ENCODE measurements at regions not wholly inside any gene's neighbourhood (a gene's known extent, or its start where the extent isn't known, plus 50 kb on each side); places are given as distances from the start of the nearest gene placed in this dataset.

GRCh38 chr16:82460766-82461165 lies 166.0 kb upstream of the CDH13 start:
- no peak for DNase-seq
- no peak for TF ChIP-seq POLR2A (IDR thresholded peaks at IDR 0.05; ENCODE audit: low read length)
- no peak for TF ChIP-seq GATA1 (IDR thresholded peaks at IDR 0.05; ENCODE audit: low read depth, low read length)

DNA sequence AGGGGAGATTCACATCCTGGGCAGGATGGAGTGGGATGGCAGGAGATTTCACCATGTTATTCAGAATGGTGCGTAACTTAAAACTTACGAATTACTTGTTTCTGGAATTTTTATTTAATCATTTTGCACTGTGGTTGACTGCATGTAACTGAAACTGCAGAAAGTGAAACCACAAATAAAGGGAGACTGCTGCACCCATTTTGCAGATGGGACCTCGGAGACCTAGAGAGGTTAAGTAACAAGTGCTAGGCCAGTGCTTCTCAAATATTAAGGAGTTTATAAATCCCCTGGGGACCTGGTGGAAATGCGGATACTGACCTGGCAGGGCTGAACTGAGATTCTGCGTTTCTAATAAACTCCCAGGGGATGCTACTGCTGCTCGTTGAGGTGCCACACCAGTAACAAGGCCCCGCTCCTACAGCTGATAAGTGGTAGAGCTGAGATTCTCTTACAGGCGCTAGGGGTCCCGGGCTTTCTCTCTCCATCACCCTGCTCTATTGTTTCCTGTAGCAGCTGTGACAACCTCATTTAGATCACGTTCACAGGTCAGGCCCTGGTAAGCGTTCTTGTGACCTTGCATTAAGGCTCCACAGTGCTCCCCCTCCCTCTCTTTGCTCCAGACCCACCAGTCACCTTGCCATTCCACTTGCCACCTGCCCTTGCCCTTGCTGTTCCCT lies 167.1 kb upstream of the CDH13 start:
- DNase-seq, result no peak
- TF ChIP-seq POLR2A (IDR thresholded peaks at IDR 0.05; ENCODE audit: low read length) (no peak), GATA1 (IDR thresholded peaks at IDR 0.05; ENCODE audit: low read depth, low read length) (no peak)

DNA sequence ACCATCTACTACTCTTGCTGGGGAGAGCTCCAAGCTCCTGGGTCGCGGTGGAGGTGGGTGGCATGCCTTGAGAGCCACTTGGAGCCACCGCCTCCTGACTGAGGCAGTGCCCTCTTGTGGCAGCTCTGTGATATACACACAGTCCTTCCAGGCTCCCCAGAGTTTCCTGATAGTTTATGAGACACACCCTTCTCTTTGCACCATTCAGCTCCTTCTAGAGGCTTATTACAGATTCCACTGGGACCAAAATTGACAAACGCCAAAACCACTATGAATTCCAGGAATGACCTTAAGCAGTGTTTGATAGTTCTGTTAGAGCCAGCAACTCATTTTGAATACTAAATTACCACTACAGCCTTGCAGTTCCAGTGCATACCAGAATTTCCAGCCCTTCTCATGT lies 170.1 kb upstream of the CDH13 start:
- DNase-seq, result peak; percentile 26 to 57
- TF ChIP-seq GATA1 (IDR thresholded peaks at IDR 0.05; ENCODE audit: low read depth, low read length) (no peak), POLR2A (IDR thresholded peaks at IDR 0.05; ENCODE audit: low read length) (no peak)

DNA sequence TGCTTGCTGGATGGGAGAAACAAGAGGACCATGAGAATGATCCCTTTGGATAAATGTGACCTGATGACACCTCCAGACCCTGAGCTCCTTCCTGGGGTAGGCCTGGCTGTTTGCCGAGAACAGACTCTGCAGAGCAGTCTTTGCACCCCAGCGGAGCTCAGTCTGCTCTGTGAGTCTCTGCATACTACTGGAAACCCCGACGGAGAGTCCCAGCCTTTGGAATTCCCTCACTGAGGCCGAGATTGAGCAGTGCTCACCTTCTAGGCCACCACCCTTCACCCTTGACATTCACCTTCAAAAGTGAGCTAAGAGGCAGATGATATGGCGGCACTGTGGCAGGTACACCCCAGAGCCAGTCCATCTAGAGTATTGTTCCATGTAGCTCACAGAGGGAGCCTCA lies 172.2 kb upstream of the CDH13 start:
- DNase-seq, result no peak

DNA sequence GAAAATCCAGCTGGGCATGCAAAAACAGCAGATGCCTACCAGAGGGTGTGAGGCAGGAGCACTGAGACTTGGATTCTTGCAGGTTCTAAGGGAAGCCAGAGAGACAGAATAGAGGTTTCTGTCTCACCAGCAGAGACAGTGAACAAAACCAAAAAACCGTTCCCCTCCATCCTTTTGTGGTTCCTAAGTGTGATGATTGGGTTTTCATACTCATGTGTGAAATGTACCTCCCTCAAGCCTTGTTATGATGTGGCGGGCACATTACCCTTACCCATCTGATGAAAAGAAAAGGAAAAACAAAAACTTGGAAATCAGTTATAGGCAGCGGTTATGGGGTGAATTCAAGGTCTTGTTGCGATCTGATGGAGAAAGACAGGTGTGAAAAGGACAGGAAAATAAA lies 172.6 kb upstream of the CDH13 start:
- no peak for DNase-seq
- no peak for TF ChIP-seq GATA1 (IDR thresholded peaks at IDR 0.05; ENCODE audit: low read depth, low read length)
- no peak for TF ChIP-seq POLR2A (IDR thresholded peaks at IDR 0.05; ENCODE audit: low read length)

More for the DNA sequence above, 172.2 kb upstream of the CDH13 start:
- no peak for TF ChIP-seq GATA1 (IDR thresholded peaks at IDR 0.05; ENCODE audit: low read depth, low read length)

GRCh38 chr16:82452004-82452756 lies 174.6 kb upstream of the CDH13 start:
- DNase-seq, result no peak
- TF ChIP-seq POLR2A (IDR thresholded peaks at IDR 0.05; ENCODE audit: low read length) (no peak), GATA1 (IDR thresholded peaks at IDR 0.05; ENCODE audit: low read depth, low read length) (no peak)

- TF ChIP-seq GATA1 (IDR thresholded peaks at IDR 0.05; ENCODE audit: low read depth, low read length) (no peak), POLR2A (IDR thresholded peaks at IDR 0.05; ENCODE audit: low read length) (no peak)
- DNase-seq, result no peak
Observed at GRCh38 chr16:82451449-82451848, 175.3 kb upstream of the CDH13 start.

- TF ChIP-seq POLR2A (IDR thresholded peaks at IDR 0.05; ENCODE audit: low read length), result no peak
- TF ChIP-seq GATA1 (IDR thresholded peaks at IDR 0.05; ENCODE audit: low read depth, low read length), result no peak
- DNase-seq, result no peak
Observed at GRCh38 chr16:82440336-82440735, 186.4 kb upstream of the CDH13 start.

GRCh38 chr16:82439678-82440293 lies 187.0 kb upstream of the CDH13 start:
- no peak for TF ChIP-seq POLR2A (IDR thresholded peaks at IDR 0.05; ENCODE audit: low read length)
- TF ChIP-seq GATA1 (IDR thresholded peaks at IDR 0.05; ENCODE audit: low read depth, low read length), result no peak
- no peak for DNase-seq

DNA sequence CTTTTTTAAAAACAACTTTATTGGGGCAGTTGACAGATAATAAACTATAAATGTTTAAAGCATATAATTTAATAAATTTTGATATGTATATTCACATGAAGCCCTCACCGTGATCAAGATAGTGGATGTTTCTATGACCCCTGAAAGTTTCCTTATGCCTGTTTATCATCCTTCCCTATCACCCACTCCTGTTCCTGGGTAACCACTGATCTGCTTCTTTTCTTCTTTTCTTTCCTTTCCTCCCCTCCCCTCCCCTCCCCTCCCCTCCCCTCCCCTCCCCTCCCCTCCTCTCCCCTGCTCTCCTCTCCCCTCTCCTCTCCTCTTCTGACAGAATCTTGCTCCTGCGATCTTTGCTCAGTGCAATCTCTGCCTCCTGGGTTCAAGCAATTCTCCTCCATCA lies 193.7 kb upstream of the CDH13 start:
- DNase-seq, result no peak
- TF ChIP-seq POLR2A (IDR thresholded peaks at IDR 0.05; ENCODE audit: low read length) (no peak), GATA1 (IDR thresholded peaks at IDR 0.05; ENCODE audit: low read depth, low read length) (no peak)

DNA sequence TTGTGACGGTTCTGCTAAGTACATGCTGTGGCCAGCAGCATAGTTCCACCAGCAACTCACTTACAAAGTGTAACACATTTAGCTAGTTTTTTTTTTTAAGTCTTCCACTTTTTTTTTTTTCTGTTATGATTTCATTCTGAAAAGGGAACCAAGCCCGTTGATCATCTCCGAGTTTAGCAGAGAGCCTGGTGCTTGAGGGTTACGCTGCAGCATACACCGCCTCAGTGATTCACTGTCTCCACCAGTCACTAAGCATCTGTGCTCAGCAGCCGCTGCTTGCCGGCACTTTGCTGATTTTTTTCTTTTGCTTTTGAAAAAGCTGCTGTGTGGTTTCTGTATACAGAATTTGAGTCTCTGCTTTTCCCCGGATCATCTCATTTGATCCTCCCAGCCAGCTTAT lies 194.5 kb upstream of the CDH13 start:
- TF ChIP-seq GATA1 (IDR thresholded peaks at IDR 0.05; ENCODE audit: low read depth, low read length), result no peak
- no peak for TF ChIP-seq POLR2A (IDR thresholded peaks at IDR 0.05; ENCODE audit: low read length)
- no peak for DNase-seq

DNA sequence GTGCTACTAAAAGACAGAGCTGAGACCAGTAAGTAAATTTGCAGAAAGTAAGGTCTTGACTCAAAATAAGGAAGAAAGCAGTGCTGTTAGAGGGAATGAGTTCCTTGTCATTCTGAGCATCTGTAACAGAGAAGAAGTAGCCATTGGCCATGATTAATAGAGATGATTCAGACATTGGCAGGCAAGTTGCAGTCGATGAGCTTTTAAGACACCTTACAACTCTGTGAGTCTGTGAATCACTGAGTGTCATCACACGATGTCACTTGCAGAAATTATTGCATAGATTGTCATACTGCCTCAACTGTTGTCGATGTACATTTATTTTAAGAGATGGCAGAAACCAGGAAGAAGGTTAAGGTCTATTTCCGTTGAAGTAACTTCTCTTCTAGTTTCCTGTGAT lies 201.1 kb upstream of the CDH13 start:
- DNase-seq, result no peak
- no peak for TF ChIP-seq GATA1 (IDR thresholded peaks at IDR 0.05; ENCODE audit: low read depth, low read length)
- TF ChIP-seq POLR2A (IDR thresholded peaks at IDR 0.05; ENCODE audit: low read length), result no peak

DNA sequence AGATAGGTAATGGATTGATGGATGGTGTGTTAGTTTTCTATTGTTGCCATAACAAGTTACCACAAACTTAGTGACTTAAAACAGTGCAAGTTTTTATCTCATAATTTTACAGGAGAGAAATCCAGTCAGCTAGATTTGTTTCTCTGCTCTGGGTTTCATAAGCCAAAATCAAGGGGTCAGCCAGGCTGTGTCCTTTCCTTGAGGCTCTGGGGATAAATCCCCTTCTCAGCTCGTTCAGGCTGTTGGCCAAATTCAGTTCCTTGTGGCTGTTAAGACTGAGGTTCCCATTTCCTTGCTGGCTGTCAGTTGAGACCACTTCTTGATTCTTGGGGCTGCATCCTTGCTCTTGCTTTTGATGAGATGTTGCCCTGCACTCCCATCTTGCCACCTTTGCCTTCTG lies 204.9 kb upstream of the CDH13 start:
- TF ChIP-seq POLR2A (IDR thresholded peaks at IDR 0.05; ENCODE audit: low read length) (no peak), GATA1 (IDR thresholded peaks at IDR 0.05; ENCODE audit: low read depth, low read length) (no peak)
- DNase-seq, result no peak

DNA sequence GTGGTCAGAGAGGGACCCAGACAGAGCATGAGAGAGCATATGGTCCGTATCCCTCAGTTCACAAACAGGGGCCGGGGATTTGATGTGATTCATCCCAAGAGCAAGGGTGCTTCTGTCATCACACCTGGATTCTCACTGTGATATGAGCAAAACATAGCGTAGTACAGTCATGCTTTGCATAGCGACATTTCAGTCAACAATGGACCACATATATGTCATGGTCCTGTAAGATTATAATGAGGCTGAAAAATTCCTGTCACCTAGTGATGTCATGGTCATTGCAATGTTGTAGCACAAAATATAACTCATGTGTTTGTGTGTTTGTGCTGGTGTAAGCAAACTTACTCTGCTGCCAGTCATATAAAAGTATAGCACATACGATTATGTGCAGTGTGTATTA lies 207.4 kb upstream of the CDH13 start:
- TF ChIP-seq POLR2A (IDR thresholded peaks at IDR 0.05; ENCODE audit: low read length) (no peak), GATA1 (IDR thresholded peaks at IDR 0.05; ENCODE audit: low read depth, low read length) (no peak)
- DNase-seq, result no peak

GRCh38 chr16:82414476-82414875 lies 212.3 kb upstream of the CDH13 start:
- no peak for DNase-seq
- TF ChIP-seq GATA1 (IDR thresholded peaks at IDR 0.05; ENCODE audit: low read depth, low read length), result no peak
- TF ChIP-seq POLR2A (IDR thresholded peaks at IDR 0.05; ENCODE audit: low read length), result no peak

Measured in erythroblast (primary cell).